Upper lobe of left lung (tissue), 6 donors: ENCODE measurements at regions not wholly inside any gene's neighbourhood (a gene's known extent, or its start where the extent isn't known, plus 50 kb on each side); places are given as distances from the start of the nearest gene placed in this dataset.

Experiments used
- ATAC-seq, 2 donors: fragments of 200-7000 bp; cut with Tn5 transposase; one replicate each; pipeline ENCODE4 v1.9.1; 2022; ENCODE audit warnings: mild to moderate bottlenecking in 2 of 2, moderate library complexity in 2 of 2; ENCODE audit not compliant: low FRiP score in 2 of 2
- DNase-seq, 2 donors: peaks; one replicate each; pipeline ENCODE4 v3.0.0-alpha.2; 2019 to 2020
- H3K27ac ChIP-seq, 4 donors: fragments of 200-600 bp; sonication (generic); one replicate each; pipeline ENCODE4 v1.5.1; 2016 to 2019
- H3K27me3 ChIP-seq, 4 donors: fragments of 200-600 bp; sonication (generic); one replicate each; pipeline ENCODE4 v1.5.1; 2017 to 2019
- H3K36me3 ChIP-seq, 4 donors: fragments of 200-600 bp; sonication (generic); one replicate each; pipeline ENCODE4 v1.5.1; 2016 to 2019
- H3K4me1 ChIP-seq, 4 donors: fragments of 200-600 bp; sonication (generic); one replicate each; pipeline ENCODE4 v1.5.1; 2018 to 2019
- H3K4me3 ChIP-seq, 4 donors: fragments of 200-600 bp; sonication (generic); one replicate each; pipeline ENCODE4 v1.5.1; 2017 to 2019; ENCODE audit warnings: mild to moderate bottlenecking in 2 of 4, moderate library complexity in 1 of 4
- H3K9me3 ChIP-seq, 4 donors: fragments of 200-600 bp; sonication (generic); one replicate each; pipeline ENCODE4 v1.5.1; 2018 to 2019
- EP300 ChIP-seq, 4 donors: sonication (generic); formaldehyde crosslinking; IDR thresholded peaks; one replicate each; pipeline ENCODE4 v1.5.1; 2017; ENCODE audit warnings: antibody characterized with exemption in 4 of 4, control low read depth in 2 of 4
- POLR2A ChIP-seq, 4 donors: fragments of 450-650 bp; IDR thresholded peaks; one replicate each; pipeline ENCODE4 v1.5.1; 2016 to 2017; ENCODE audit warnings: antibody characterized with exemption in 4 of 4, mild to moderate bottlenecking in 2 of 4
- POLR2AphosphoS5 ChIP-seq, 2 donors: sonication (generic); formaldehyde crosslinking; IDR thresholded peaks; one replicate each; pipeline ENCODE4 v1.5.1; 2017; ENCODE audit warnings: antibody characterized with exemption in 2 of 2
- whole genome bisulfite sequencing, 2 donors: methylation state at CpG; one replicate each; pipeline ENCODE4 v1.1.5; 2017 to 2018; 5-methylcytosine and 5-hydroxymethylcytosine counted together
- TF ChIP-seq, protein P1 (sequence below), 6 experiments: fragments of 450-650 bp in 4 of 6; fragments of 200-600 bp in 2 of 6; sonication (generic) in 2 of 6; IDR thresholded peaks; one replicate each; pipeline ENCODE4 v1.5.1; 2016 to 2019; ENCODE audit warnings: antibody characterized with exemption in 6 of 6
- donor health status: DM: no; HTN: no; CAD: no; lungs with moderate emphysema.
- donor health status: DM: no; HTN: yes; CAD: no; lungs with severe emphysema.

DNA sequence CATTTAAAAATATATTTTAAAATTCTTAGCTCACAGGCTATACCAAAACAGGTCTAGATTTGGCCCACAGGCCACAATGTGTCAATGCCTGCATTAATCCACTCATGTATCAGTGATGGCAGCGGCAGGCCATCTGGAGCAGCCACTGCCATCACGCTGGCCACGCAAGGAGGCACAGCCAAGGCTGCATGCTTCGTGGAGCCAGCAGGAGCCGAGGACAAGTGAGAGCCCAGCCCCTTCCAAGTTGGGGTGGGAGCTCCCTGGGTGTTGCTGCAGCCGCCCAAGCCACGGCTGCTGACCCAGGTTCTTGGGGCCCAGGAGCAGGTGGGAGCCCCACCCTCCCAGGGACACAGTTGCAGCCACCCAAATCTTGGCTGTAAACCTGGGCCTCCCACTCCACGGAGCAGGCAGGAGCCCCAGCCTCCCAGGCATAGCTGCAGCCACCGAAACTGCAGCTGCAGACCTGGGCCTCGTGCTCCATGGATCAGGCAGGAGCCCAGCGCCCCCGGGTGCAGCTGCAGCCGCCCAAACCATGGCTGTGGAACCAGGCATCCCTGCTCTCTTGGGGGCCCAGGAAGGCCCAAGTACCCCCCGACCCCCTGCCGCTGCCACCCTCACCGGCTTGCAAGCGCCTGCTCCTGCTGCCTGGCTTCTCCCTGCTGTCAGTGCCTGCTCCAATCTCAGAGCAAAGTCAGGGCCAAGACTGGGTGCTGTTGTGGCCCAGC is 87.3 kb upstream of the CACUL1 start:
- H3K4me3 ChIP-seq = no peak overlapping the region
- no peak for TF ChIP-seq POLR2AphosphoS5 (IDR thresholded peaks at IDR 0.05)
- no peak for TF ChIP-seq EP300 (IDR thresholded peaks at IDR 0.05)
- no peak for TF ChIP-seq POLR2A (IDR thresholded peaks at IDR 0.05)
- TF ChIP-seq, protein P1, sequence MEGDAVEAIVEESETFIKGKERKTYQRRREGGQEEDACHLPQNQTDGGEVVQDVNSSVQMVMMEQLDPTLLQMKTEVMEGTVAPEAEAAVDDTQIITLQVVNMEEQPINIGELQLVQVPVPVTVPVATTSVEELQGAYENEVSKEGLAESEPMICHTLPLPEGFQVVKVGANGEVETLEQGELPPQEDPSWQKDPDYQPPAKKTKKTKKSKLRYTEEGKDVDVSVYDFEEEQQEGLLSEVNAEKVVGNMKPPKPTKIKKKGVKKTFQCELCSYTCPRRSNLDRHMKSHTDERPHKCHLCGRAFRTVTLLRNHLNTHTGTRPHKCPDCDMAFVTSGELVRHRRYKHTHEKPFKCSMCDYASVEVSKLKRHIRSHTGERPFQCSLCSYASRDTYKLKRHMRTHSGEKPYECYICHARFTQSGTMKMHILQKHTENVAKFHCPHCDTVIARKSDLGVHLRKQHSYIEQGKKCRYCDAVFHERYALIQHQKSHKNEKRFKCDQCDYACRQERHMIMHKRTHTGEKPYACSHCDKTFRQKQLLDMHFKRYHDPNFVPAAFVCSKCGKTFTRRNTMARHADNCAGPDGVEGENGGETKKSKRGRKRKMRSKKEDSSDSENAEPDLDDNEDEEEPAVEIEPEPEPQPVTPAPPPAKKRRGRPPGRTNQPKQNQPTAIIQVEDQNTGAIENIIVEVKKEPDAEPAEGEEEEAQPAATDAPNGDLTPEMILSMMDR (IDR thresholded peaks at IDR 0.05) = no peak
- no peaks in the 10 kb centered on the region for H3K9me3 ChIP-seq
- DNase-seq (peak in 1 of 2 donors; percentile 73), ATAC-seq (no peak)
- H3K4me1 ChIP-seq = peaks cover 0 to 2% (median 0%) of the 10 kb centered on the region in 4 donors
- no peaks in the 10 kb centered on the region for H3K36me3 ChIP-seq
- H3K27ac ChIP-seq = no peak overlapping the region
- H3K27me3 ChIP-seq = no peaks in the 10 kb centered on the region
- whole genome bisulfite sequencing, 2 donors = 78 to 87% methylated on average over 5 to 12 of the region's 17 CpGs

DNA sequence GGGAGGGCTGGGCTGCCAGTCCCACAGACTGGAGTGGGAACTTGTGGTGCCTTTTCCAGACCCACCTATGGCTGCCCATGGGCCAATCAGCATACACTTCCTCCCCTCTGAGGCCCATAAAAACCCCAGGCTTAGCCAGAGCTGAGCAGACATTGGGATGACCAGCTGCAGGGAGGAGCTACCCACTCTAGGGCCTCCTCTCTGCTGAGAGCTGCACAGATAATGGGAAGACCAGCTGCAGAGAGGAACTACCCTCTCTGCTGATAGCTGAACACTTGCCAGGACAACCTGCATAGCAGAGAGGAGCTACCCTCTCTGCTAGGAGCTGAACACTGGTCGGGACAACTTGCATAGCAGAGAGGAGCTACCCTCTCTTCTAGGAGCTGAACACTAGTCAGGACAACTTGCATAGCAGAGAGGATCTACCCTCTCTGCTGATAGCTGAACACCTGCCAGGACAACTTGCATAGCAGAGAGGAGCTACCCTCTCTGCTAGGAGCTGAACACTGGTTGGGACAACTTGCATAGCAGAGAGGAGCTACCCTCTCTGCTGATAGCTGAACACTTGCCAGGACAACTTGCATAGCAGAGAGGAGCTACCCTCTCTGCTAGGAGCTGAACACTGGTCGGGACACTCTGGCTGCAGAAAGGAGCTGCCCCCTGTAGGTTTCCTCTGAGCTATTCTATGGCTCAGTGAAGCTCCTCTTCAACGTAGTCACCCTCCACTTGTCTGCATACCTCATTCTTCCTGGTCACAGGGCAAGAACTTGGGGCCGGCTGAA is 88.3 kb upstream of the CACUL1 start:
- no peaks in the 10 kb centered on the region for H3K27me3 ChIP-seq
- WGBS, 2 donors = 50 to 51% methylated on average over 4 of the region's 4 CpGs
- TF ChIP-seq POLR2A (IDR thresholded peaks at IDR 0.05) = no peak
- TF ChIP-seq POLR2AphosphoS5 (IDR thresholded peaks at IDR 0.05) = no peak
- TF ChIP-seq, protein P1 (IDR thresholded peaks at IDR 0.05) = no peak
- no peak for TF ChIP-seq EP300 (IDR thresholded peaks at IDR 0.05)

DNA sequence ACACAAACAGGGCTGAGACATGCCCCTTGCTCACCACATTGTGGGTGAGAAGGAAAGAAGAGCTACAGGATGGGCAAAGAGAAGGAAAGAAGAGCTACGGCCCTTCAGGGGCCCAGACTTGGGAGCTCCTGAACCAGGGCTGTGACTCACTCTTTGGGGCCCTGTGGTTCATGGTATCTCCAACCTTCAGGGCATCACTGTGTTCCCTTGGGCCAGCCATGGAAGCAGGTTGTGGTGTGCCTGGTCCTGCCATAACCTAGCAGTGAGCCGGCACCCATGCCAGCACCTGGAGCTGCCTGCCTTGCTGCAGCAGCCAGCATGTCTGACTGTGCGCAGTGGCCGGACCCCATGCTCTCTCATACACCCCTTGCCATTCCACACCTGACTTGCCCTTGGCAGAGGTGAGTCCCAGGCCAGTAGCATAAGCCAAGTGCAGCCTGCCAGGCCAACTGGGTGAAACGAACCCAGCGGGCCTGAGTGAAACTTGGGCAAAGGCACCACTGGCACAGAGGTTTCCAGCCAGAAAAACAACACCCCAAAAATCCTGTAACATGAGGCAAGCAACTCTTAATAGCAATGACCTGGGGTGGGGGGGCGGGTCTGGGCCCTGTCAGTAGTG is 89.0 kb upstream of the CACUL1 start:
- Histone ChIP-seq H3K27me3 (no peaks in the 10 kb centered on the region), H3K4me3 (no peak overlapping the region), H3K27ac (no peak overlapping the region), H3K9me3 (no peaks in the 10 kb centered on the region), H3K36me3 (no peaks in the 10 kb centered on the region), H3K4me1 (peaks cover 0 to 2% (median 0%) of the 10 kb centered on the region in 4 donors)
- peak in 1 of 2 donors; percentile 48 for DNase-seq
- no peak for ATAC-seq
- no peak for TF ChIP-seq POLR2AphosphoS5 (IDR thresholded peaks at IDR 0.05)
- WGBS, 2 donors = 88 to 95% methylated on average over 5 to 7 of the region's 7 CpGs

More for the DNA sequence above, 88.3 kb upstream of the CACUL1 start:
- no peak overlapping the region for H3K27ac ChIP-seq
- DNase-seq (no peak), ATAC-seq (no peak)
- no peak overlapping the region for H3K4me3 ChIP-seq
- H3K9me3 ChIP-seq = no peaks in the 10 kb centered on the region
- H3K36me3 ChIP-seq = no peaks in the 10 kb centered on the region
- peaks cover 0 to 2% (median 0%) of the 10 kb centered on the region in 4 donors for H3K4me1 ChIP-seq

DNA sequence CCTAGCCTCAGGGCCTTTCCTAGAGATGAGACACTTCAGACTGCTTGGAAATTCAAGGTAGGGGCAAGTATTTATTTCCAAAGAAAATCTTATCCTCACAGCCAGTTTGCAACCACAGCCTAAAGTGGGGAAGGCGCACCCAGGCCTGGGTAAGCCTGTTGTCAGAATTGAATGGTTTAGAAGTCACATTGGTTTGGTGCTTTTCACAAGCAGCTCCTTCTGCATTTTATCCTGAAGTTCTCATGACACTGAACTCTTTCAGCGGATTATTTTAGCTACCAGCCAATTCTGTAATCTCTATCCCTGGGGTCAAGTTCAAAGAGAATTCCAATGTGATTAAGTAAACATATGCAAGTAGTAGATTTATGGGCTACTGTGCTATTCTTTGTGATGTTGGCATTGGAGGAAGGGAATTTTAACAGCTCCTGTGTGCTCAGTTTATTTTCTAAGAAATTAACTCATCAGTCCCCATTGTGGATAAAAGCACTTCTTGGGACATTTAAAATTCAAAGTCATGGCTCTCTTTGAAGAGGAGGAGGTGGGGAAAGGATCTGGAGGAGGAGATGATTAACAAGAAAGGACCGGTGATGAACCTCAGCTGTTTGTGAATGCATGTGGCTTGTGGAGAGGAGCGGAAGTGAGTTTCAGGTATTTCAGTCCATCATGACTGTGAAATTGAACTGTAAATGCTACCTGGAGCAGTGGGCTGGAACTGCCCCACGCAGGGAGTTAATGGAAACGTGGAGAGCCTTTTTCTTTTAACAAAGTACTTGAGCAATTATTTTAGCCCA is 90.2 kb upstream of the CACUL1 start:
- 50 to 55% methylated on average over 6 of the region's 6 CpGs for WGBS, 2 donors

More for the DNA sequence above, 90.2 kb upstream of the CACUL1 start:
- no peak for DNase-seq
- H3K27me3 ChIP-seq = no peaks in the 10 kb centered on the region
- no peaks in the 10 kb centered on the region for H3K9me3 ChIP-seq
- TF ChIP-seq, protein P1 (IDR thresholded peaks at IDR 0.05) = no peak
- TF ChIP-seq POLR2AphosphoS5 (IDR thresholded peaks at IDR 0.05) (no peak), EP300 (IDR thresholded peaks at IDR 0.05) (no peak), POLR2A (IDR thresholded peaks at IDR 0.05) (no peak)
- H3K36me3 ChIP-seq = no peaks in the 10 kb centered on the region
- peaks cover 0 to 2% (median 0%) of the 10 kb centered on the region in 4 donors for H3K4me1 ChIP-seq
- H3K4me3 ChIP-seq = no peak overlapping the region
- no peak for ATAC-seq
- H3K27ac ChIP-seq = no peak overlapping the region
